Right atrium auricular region (tissue), 2 donors: ENCODE measurements at regions not wholly inside any gene's neighbourhood (a gene's known extent, or its start where the extent isn't known, plus 50 kb on each side); places are given as distances from the start of the nearest gene placed in this dataset.
"Not testable (repeated sequence)": the region's sequence is repeated elsewhere in the genome, so short reads cannot be mapped to it uniquely, and the experiment has no call there.

ENCODE experiments used
- DNase-seq: peaks from one replicate; pipeline ENCODE4 v3.0.0-alpha.2; 2019; ENCODE audit warnings: low spot score
- H3K27ac ChIP-seq, 2 donors: fragments of 200-600 bp; sonication (generic); 1 replicate in 1 of 2; 2 replicates in 1 of 2; pipeline ENCODE4 v1.5.1; 2016 to 2019
- H3K27me3 ChIP-seq, 2 donors: fragments of 200-600 bp; sonication (generic); one replicate each; pipeline versions ENCODE4 v1.5.1 to v1.6.0; 2017 to 2019
- H3K36me3 ChIP-seq: fragments of 200-600 bp; sonication (generic); one replicate; pipeline ENCODE4 v1.5.1; 2016
- H3K4me1 ChIP-seq, 2 donors: fragments of 200-600 bp; sonication (generic); one replicate each; pipeline versions ENCODE4 v1.5.1 to v1.6.0; 2017 to 2019
- H3K4me3 ChIP-seq, 2 donors: fragments of 200-600 bp; sonication (generic); 1 replicate in 1 of 2; 2 replicates in 1 of 2; pipeline ENCODE4 v1.5.1; 2017 to 2019; ENCODE audit warnings: mild to moderate bottlenecking in 1 of 2, moderate library complexity in 1 of 2
- H3K9me3 ChIP-seq, 2 donors: fragments of 200-600 bp; sonication (generic); one replicate each; pipeline ENCODE4 v1.5.1; 2019
- TF ChIP-seq, protein P1 (sequence below), 2 donors: fragments of 200-600 bp; sonication (generic); IDR thresholded peaks; one replicate each; pipeline ENCODE4 v1.5.1; 2019; ENCODE audit warnings: antibody characterized with exemption in 2 of 2

GRCh38 chrX:129092757-129093156 lies 430.5 kb downstream of the SMARCA1 start:
- Histone ChIP-seq H3K27ac (no peak overlapping the region), H3K9me3 (no peaks in the 10 kb centered on the region), H3K4me1 (no peaks in the 10 kb centered on the region), H3K27me3 (no peaks in the 10 kb centered on the region), H3K36me3 (no peaks in the 10 kb centered on the region), H3K4me3 (no peak overlapping the region)
- DNase-seq, result no peak
- TF ChIP-seq, protein P1, sequence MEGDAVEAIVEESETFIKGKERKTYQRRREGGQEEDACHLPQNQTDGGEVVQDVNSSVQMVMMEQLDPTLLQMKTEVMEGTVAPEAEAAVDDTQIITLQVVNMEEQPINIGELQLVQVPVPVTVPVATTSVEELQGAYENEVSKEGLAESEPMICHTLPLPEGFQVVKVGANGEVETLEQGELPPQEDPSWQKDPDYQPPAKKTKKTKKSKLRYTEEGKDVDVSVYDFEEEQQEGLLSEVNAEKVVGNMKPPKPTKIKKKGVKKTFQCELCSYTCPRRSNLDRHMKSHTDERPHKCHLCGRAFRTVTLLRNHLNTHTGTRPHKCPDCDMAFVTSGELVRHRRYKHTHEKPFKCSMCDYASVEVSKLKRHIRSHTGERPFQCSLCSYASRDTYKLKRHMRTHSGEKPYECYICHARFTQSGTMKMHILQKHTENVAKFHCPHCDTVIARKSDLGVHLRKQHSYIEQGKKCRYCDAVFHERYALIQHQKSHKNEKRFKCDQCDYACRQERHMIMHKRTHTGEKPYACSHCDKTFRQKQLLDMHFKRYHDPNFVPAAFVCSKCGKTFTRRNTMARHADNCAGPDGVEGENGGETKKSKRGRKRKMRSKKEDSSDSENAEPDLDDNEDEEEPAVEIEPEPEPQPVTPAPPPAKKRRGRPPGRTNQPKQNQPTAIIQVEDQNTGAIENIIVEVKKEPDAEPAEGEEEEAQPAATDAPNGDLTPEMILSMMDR (IDR thresholded peaks at IDR 0.05), result no peak

DNA sequence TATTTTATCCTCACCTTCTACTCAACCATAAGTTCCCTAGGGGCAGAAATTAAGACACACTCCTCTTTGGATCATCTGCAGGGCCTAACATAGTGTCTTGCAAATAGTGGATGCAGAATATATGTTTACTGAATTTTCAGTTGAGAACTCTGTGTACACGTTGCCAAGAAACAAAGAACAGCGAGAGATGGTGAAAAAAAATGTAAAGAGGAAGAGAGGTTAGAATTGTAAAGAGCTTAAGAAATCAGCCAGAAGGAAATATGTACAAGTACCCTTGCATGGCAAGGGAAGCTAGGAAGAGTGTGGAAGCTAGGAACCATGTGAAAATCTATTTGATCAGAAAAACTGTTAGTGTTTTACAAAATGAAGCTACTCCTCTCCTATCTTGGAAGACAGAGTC lies 431.0 kb downstream of the SMARCA1 start:
- Histone ChIP-seq H3K9me3 (no peaks in the 10 kb centered on the region), H3K36me3 (no peaks in the 10 kb centered on the region), H3K27me3 (no peaks in the 10 kb centered on the region), H3K4me1 (no peaks in the 10 kb centered on the region), H3K27ac (no peak overlapping the region), H3K4me3 (no peak overlapping the region)
- no peak for DNase-seq
- TF ChIP-seq, protein P1 (IDR thresholded peaks at IDR 0.05), result no peak

- DNase-seq, result no peak
These were observed 432.2 kb downstream of the SMARCA1 start for GRCh38 chrX:129091097-129091496.

GRCh38 chrX:129086802-129087201 lies 436.5 kb downstream of the SMARCA1 start:
- H3K27ac ChIP-seq, result no peak overlapping the region
- peaks cover 0 to 4% of the 10 kb centered on the region in 2 donors for H3K9me3 ChIP-seq
- no peaks in the 10 kb centered on the region for H3K4me1 ChIP-seq
- no peak for DNase-seq
- H3K27me3 ChIP-seq, result no peaks in the 10 kb centered on the region
- TF ChIP-seq, protein P1 (IDR thresholded peaks at IDR 0.05), result no peak
- H3K36me3 ChIP-seq, result no peaks in the 10 kb centered on the region
- no peak overlapping the region for H3K4me3 ChIP-seq

More at GRCh38 chrX:129091097-129091496, 432.2 kb downstream of the SMARCA1 start:
- Histone ChIP-seq H3K27me3 (no peaks in the 10 kb centered on the region), H3K4me1 (no peaks in the 10 kb centered on the region), H3K27ac (no peak overlapping the region), H3K4me3 (no peak overlapping the region), H3K9me3 (no peaks in the 10 kb centered on the region), H3K36me3 (no peaks in the 10 kb centered on the region)
- TF ChIP-seq, protein P1 (IDR thresholded peaks at IDR 0.05), result no peak

DNA sequence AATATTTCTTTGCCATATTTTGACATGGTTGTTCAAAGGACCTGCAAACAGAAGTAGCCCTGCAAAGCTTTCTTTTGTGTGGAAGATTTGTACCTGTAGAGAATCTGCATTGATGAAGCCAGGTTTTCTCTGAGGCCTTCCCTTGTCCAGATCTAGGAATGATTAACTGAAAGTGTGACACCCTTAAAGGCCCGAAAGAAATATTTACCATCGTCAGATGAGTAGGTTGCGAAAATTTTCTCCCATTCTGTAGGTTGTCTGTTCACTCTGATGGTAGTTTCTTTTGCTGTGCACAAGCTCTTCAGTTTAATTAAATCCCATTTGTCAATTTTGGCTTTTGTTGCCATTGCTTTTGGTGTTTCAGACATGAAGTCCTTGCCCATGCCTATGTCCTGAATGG lies 439.0 kb downstream of the SMARCA1 start:
- not testable (repeated sequence) for H3K27ac ChIP-seq, H3K4me1 ChIP-seq, DNase-seq, H3K27me3 ChIP-seq, H3K36me3 ChIP-seq, H3K4me3 ChIP-seq
- peaks cover 0 to 14% of the 10 kb centered on the region in 2 donors for H3K9me3 ChIP-seq

GRCh38 chrX:129077424-129078170 lies 445.7 kb downstream of the SMARCA1 start:
- DNase-seq, result no peak
- no peak overlapping the region for H3K27ac ChIP-seq
- H3K4me3 ChIP-seq, result no peak overlapping the region
- H3K27me3 ChIP-seq, result no peaks in the 10 kb centered on the region
- peaks cover 0 to 14% of the 10 kb centered on the region in 2 donors for H3K9me3 ChIP-seq
- TF ChIP-seq, protein P1 (IDR thresholded peaks at IDR 0.05), result no peak
- H3K36me3 ChIP-seq, result no peaks in the 10 kb centered on the region
- no peaks in the 10 kb centered on the region for H3K4me1 ChIP-seq
